HEK293 (cell line): ENCODE measurements at regions not wholly inside any gene's neighbourhood (a gene's known extent, or its start where the extent isn't known, plus 50 kb on each side); places are given as distances from the start of the nearest gene placed in this dataset.

Source experiments
- CTCF ChIA-PET: fragments of 350-600 bp; formaldehyde crosslinking; extraction: SDS; loops from one replicate; lab custom pipeline; 2021; ENCODE audit warnings: antibody characterized with exemption; lab: Yijun Ruan, JAX
- POLR2A ChIA-PET: fragments of 300-600 bp; formaldehyde crosslinking; extraction: SDS; loops from one replicate; lab custom pipeline; 2020; ENCODE audit warnings: antibody characterized with exemption, inconsistent platforms; lab: Yijun Ruan, JAX
- H3K27ac ChIP-seq: fragments of 200-500 bp; sonication (Bioruptor generic); 2 replicates; pipeline ENCODE4 v1.5.1; 2014; ENCODE audit warnings: low read depth, low read length, control low read depth, inconsistent platforms; ENCODE audit errors: extremely low read depth
- H3K36me3 ChIP-seq, 2 experiments: fragments of 200-500 bp in 1 of 2; sonication (Bioruptor generic) in 1 of 2; 1 replicate in 1 of 2; 2 replicates in 1 of 2; pipeline ENCODE4 v1.5.1; 2014 to 2017; ENCODE audit warnings: inconsistent platforms in 2 of 2, low read length in 2 of 2; ENCODE audit not compliant: control insufficient read depth in 2 of 2, insufficient read depth in 1 of 2
- H3K4me1 ChIP-seq: fragments of 200-500 bp; sonication (Bioruptor generic); 2 replicates; pipeline ENCODE4 v1.5.1; 2014; ENCODE audit warnings: mild to moderate bottlenecking, low read length, inconsistent platforms; ENCODE audit not compliant: control insufficient read depth, insufficient read depth
- H3K4me3 ChIP-seq: 2 replicates; pipeline ENCODE4 v1.5.1; 2011; ENCODE audit warnings: low read depth, mild to moderate bottlenecking, control low read depth, low read length, moderate library complexity
- H3K9me3 ChIP-seq: fragments of 200-500 bp; sonication (Bioruptor generic); 2 replicates; pipeline ENCODE4 v1.5.1; 2014; ENCODE audit warnings: low read depth, low read length, inconsistent platforms; ENCODE audit not compliant: control insufficient read depth, insufficient read depth
- GLIS2 ChIP-seq: fragments of 450-650 bp; formaldehyde crosslinking; IDR thresholded peaks from 2 replicates; pipeline ENCODE4 v1.5.1; 2016; ENCODE audit warnings: missing biosample characterization, missing genetic modification characterization
- HOXA7 ChIP-seq: sonication (generic); formaldehyde crosslinking; IDR thresholded peaks from 2 replicates; pipeline ENCODE4 v1.8.1; 2022; ENCODE audit warnings: missing genetic modification reagents, borderline replicate concordance
- KLF1 ChIP-seq: fragments of 450-650 bp; formaldehyde crosslinking; IDR thresholded peaks from 2 replicates; pipeline ENCODE4 v1.5.1; 2016; ENCODE audit warnings: missing biosample characterization, missing genetic modification characterization
- KLF7 ChIP-seq: fragments of 450-650 bp; formaldehyde crosslinking; IDR thresholded peaks from 2 replicates; pipeline ENCODE4 v1.5.1; 2016; ENCODE audit warnings: missing biosample characterization, missing genetic modification characterization, borderline replicate concordance
- OVOL3 ChIP-seq: fragments of 450-650 bp; formaldehyde crosslinking; IDR thresholded peaks from 2 replicates; pipeline ENCODE4 v1.5.1; 2016; ENCODE audit warnings: missing biosample characterization, missing genetic modification characterization
- SP7 ChIP-seq: fragments of 450-650 bp; formaldehyde crosslinking; IDR thresholded peaks from 2 replicates; pipeline ENCODE4 v1.5.1; 2016; ENCODE audit warnings: missing biosample characterization, missing genetic modification characterization
- ZBTB20 ChIP-seq: fragments of 450-650 bp; formaldehyde crosslinking; IDR thresholded peaks from 2 replicates; pipeline ENCODE4 v1.5.1; 2016; ENCODE audit warnings: missing biosample characterization, missing genetic modification characterization
- ZBTB7A ChIP-seq: fragments of 450-650 bp; formaldehyde crosslinking; IDR thresholded peaks from 2 replicates; pipeline ENCODE4 v1.5.1; 2016; ENCODE audit warnings: low read depth, missing biosample characterization, missing genetic modification characterization
- ZFHX2 ChIP-seq: fragments of 450-650 bp; formaldehyde crosslinking; conservative IDR thresholded peaks from 2 replicates; pipeline ENCODE4 v1.5.1; 2016; ENCODE audit warnings: missing biosample characterization, missing genetic modification characterization
- ZFP37 ChIP-seq: fragments of 450-650 bp; formaldehyde crosslinking; IDR thresholded peaks from 2 replicates; pipeline ENCODE4 v1.5.1; 2016; ENCODE audit warnings: missing biosample characterization, missing genetic modification characterization
- ZFP69B ChIP-seq: fragments of 450-650 bp; formaldehyde crosslinking; IDR thresholded peaks from 2 replicates; pipeline ENCODE4 v1.5.1; 2016; ENCODE audit warnings: missing biosample characterization, missing genetic modification characterization
- ZNF112 ChIP-seq: fragments of 450-650 bp; formaldehyde crosslinking; IDR thresholded peaks from 2 replicates; pipeline ENCODE4 v1.5.0; 2017; ENCODE audit warnings: missing biosample characterization, missing genetic modification characterization
- ZNF146 ChIP-seq: fragments of 450-650 bp; formaldehyde crosslinking; IDR thresholded peaks from 2 replicates; pipeline ENCODE4 v1.5.1; 2016; ENCODE audit warnings: missing biosample characterization, missing genetic modification characterization
- ZNF16 ChIP-seq: fragments of 450-650 bp; formaldehyde crosslinking; IDR thresholded peaks from 2 replicates; pipeline ENCODE4 v1.5.1; 2016; ENCODE audit warnings: low read depth, missing biosample characterization, missing genetic modification characterization
- ZNF174 ChIP-seq: fragments of 450-650 bp; formaldehyde crosslinking; IDR thresholded peaks from 2 replicates; pipeline ENCODE4 v1.5.0; 2017; ENCODE audit warnings: missing biosample characterization, mild to moderate bottlenecking, missing genetic modification characterization
- ZNF184 ChIP-seq: fragments of 450-650 bp; IDR thresholded peaks from 2 replicates; pipeline ENCODE4 v1.5.1; 2018; ENCODE audit warnings: missing biosample characterization, mild to moderate bottlenecking, missing genetic modification characterization
- ZNF248 ChIP-seq: fragments of 450-650 bp; formaldehyde crosslinking; IDR thresholded peaks from 2 replicates; pipeline ENCODE4 v1.5.1; 2017; ENCODE audit warnings: missing biosample characterization, missing genetic modification characterization
- ZNF335 ChIP-seq: fragments of 450-650 bp; formaldehyde crosslinking; conservative IDR thresholded peaks from 2 replicates; pipeline ENCODE4 v1.5.1; 2016; ENCODE audit warnings: missing biosample characterization, missing genetic modification characterization
- ZNF394 ChIP-seq: fragments of 450-650 bp; formaldehyde crosslinking; IDR thresholded peaks from 2 replicates; pipeline ENCODE4 v1.5.1; 2016; ENCODE audit warnings: missing biosample characterization, missing genetic modification characterization, mild to moderate bottlenecking, moderate library complexity, borderline replicate concordance
- ZNF501 ChIP-seq: fragments of 450-650 bp; formaldehyde crosslinking; IDR thresholded peaks from 2 replicates; pipeline ENCODE4 v1.5.1; 2016; ENCODE audit warnings: missing biosample characterization, missing genetic modification characterization
- ZNF514 ChIP-seq: fragments of 450-650 bp; formaldehyde crosslinking; IDR thresholded peaks from 2 replicates; pipeline ENCODE4 v1.5.1; 2016; ENCODE audit warnings: missing biosample characterization, missing genetic modification characterization
- ZNF521 ChIP-seq: fragments of 450-650 bp; formaldehyde crosslinking; IDR thresholded peaks from 2 replicates; pipeline ENCODE4 v1.5.1; 2017; ENCODE audit warnings: missing biosample characterization, mild to moderate bottlenecking, missing genetic modification characterization
- ZNF555 ChIP-seq: fragments of 450-650 bp; formaldehyde crosslinking; conservative IDR thresholded peaks from 2 replicates; pipeline ENCODE4 v1.5.1; 2017; ENCODE audit warnings: missing biosample characterization, mild to moderate bottlenecking, missing genetic modification characterization, inconsistent platforms
- ZNF596 ChIP-seq: fragments of 450-650 bp; IDR thresholded peaks from 2 replicates; pipeline ENCODE4 v1.5.0; 2018; ENCODE audit warnings: missing biosample characterization, mild to moderate bottlenecking, missing genetic modification characterization, moderate library complexity
- ZNF660 ChIP-seq: fragments of 450-650 bp; IDR thresholded peaks from 2 replicates; pipeline ENCODE4 v1.5.1; 2018; ENCODE audit warnings: missing biosample characterization, mild to moderate bottlenecking, missing genetic modification characterization
- ZNF843 ChIP-seq: fragments of 450-650 bp; formaldehyde crosslinking; IDR thresholded peaks from 2 replicates; pipeline ENCODE4 v1.5.1; 2016; ENCODE audit warnings: missing biosample characterization, missing genetic modification characterization
- TF ChIP-seq, protein P1 (sequence below): fragments of 450-650 bp; formaldehyde crosslinking; IDR thresholded peaks from 2 replicates; pipeline ENCODE4 v1.5.1; 2016; ENCODE audit warnings: missing biosample characterization, missing genetic modification characterization
- TF ChIP-seq, protein P2 (sequence below): fragments of 450-650 bp; formaldehyde crosslinking; IDR thresholded peaks from 2 replicates; pipeline ENCODE4 v1.5.1; 2017; ENCODE audit warnings: missing biosample characterization, missing genetic modification characterization
- TF ChIP-seq, protein P3 (sequence below): fragments of 450-650 bp; formaldehyde crosslinking; IDR thresholded peaks from 2 replicates; pipeline ENCODE4 v1.5.1; 2016; ENCODE audit warnings: missing biosample characterization, missing genetic modification characterization

DNA sequence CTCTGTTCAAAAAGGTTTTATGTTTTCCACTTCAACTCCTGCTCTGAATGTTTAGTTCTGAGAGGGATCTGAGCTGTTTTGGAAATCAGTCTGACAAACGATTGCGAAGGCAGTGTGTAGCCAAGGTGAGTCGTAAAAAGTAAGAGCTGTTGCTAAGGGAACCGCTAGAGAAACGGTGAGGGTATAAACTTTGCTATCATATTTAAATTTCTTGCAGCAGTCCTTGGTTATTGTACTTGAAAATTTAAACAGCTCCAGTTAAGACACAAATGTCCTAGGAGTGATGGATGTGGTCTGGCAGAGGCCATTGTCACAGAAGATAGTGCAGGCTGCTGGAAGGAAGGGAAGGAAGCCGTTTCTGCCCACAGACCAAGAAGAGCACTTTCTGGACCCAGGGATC, 64.9 kb upstream of the CITED2 start (continued):
- TF ChIP-seq ZNF843 (tag by site-specific recombination) (no peak), ZBTB20 (no peak), ZBTB7A (tag by site-specific recombination) (no peak)

DNA sequence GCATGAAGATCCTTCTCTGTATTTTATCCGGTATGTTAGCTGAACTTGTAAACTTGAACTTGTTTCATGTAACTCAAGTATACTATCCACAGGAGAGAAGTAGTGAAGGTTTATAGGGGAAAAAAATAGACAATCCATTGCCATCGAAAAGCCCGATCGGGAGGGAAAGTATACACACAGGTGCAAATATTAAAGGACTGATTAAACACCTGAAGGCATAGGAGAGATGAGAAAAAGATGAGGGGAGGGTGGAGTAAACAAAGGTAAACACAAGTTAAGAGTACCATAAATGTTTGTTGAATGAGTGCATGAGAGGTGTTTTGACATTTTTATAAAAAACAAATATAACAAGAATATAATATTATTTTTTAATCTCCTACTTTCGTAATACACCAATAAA, 64.3 kb upstream of the CITED2 start:
- TF ChIP-seq SP7 (tag by site-specific recombination) (no peak), KLF1 (no peak), ZNF16 (tag by site-specific recombination) (no peak), GLIS2 (tag by site-specific recombination) (no peak), KLF7 (tag by site-specific recombination) (no peak)
- TF ChIP-seq, protein P1, sequence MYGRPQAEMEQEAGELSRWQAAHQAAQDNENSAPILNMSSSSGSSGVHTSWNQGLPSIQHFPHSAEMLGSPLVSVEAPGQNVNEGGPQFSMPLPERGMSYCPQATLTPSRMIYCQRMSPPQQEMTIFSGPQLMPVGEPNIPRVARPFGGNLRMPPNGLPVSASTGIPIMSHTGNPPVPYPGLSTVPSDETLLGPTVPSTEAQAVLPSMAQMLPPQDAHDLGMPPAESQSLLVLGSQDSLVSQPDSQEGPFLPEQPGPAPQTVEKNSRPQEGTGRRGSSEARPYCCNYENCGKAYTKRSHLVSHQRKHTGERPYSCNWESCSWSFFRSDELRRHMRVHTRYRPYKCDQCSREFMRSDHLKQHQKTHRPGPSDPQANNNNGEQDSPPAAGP, result no peak
- POLR2A ChIA-PET, result interaction anchor here (2.0 kb wide), 1 partner anchor 65 kb away, joined by 6 read pairs; the partner anchor contains the start of gene CITED2
- no peak overlapping the region for H3K4me3 ChIP-seq
- no peaks in the 10 kb centered on the region for H3K9me3 ChIP-seq
- H3K4me1 ChIP-seq, result no peaks in the 10 kb centered on the region
- no peak overlapping the region for H3K27ac ChIP-seq
- no peaks in the 10 kb centered on the region for H3K36me3 ChIP-seq
- CTCF ChIA-PET, result interaction anchor here (0.7 to 1.1 kb wide), 3 partner anchors 9 to 74 kb away, joined by 3 to 4 read pairs (median 3); no protein-coding TSS in a partner anchor

DNA sequence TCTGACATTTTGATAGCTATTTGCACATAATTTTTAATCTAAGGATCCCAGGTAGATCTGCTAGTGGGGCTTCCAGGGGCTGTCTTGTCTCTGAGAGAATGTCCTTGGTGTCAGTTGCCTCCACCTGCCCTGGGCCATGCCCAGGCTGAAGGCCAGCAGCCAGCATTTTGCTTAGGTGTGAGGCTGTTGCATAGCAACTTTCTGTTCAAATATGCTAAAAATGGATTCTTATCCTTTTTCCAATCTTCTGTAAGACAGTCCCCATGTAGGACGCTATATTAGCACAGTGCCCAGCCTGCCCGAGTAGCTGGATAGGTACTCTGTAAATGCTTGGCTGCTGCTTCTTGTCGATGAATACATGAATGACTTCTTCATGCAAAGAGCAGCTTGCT, 62.5 kb upstream of the CITED2 start:
- Histone ChIP-seq H3K4me3 (no peak overlapping the region), H3K36me3 (no peaks in the 10 kb centered on the region), H3K27ac (no peak overlapping the region), H3K4me1 (no peaks in the 10 kb centered on the region), H3K9me3 (no peaks in the 10 kb centered on the region)
- ChIA-PET CTCF (no interaction called here), POLR2A (no interaction called here)
- TF ChIP-seq ZNF112, result no peak
- TF ChIP-seq ZNF394, result no peak
- TF ChIP-seq ZFP37 (tag by site-specific recombination), result no peak
- TF ChIP-seq ZNF501 (tag by site-specific recombination), result no peak
- TF ChIP-seq ZNF174 (tag by site-specific recombination), result no peak
- no peak for TF ChIP-seq ZNF660
- TF ChIP-seq ZFHX2 (tag by site-specific recombination), result no peak
- TF ChIP-seq, protein P2, sequence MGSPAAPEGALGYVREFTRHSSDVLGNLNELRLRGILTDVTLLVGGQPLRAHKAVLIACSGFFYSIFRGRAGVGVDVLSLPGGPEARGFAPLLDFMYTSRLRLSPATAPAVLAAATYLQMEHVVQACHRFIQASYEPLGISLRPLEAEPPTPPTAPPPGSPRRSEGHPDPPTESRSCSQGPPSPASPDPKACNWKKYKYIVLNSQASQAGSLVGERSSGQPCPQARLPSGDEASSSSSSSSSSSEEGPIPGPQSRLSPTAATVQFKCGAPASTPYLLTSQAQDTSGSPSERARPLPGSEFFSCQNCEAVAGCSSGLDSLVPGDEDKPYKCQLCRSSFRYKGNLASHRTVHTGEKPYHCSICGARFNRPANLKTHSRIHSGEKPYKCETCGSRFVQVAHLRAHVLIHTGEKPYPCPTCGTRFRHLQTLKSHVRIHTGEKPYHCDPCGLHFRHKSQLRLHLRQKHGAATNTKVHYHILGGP, result no peak
- TF ChIP-seq, protein P3, sequence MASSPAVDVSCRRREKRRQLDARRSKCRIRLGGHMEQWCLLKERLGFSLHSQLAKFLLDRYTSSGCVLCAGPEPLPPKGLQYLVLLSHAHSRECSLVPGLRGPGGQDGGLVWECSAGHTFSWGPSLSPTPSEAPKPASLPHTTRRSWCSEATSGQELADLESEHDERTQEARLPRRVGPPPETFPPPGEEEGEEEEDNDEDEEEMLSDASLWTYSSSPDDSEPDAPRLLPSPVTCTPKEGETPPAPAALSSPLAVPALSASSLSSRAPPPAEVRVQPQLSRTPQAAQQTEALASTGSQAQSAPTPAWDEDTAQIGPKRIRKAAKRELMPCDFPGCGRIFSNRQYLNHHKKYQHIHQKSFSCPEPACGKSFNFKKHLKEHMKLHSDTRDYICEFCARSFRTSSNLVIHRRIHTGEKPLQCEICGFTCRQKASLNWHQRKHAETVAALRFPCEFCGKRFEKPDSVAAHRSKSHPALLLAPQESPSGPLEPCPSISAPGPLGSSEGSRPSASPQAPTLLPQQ (tag by site-specific recombination), result no peak
- no peak for TF ChIP-seq ZNF184
- TF ChIP-seq ZNF555 (tag by site-specific recombination), result no peak
- no peak for TF ChIP-seq ZNF514 (tag by site-specific recombination)
- no peak for TF ChIP-seq OVOL3
- no peak for TF ChIP-seq ZNF596 (tag by site-specific recombination)
- TF ChIP-seq HOXA7 (CRISPR knock-in tag), result no peak
- TF ChIP-seq ZNF521 (tag by site-specific recombination), result no peak
- TF ChIP-seq ZFP69B, result no peak
- no peak for TF ChIP-seq ZNF146
- no peak for TF ChIP-seq ZNF335
- no peak for TF ChIP-seq ZNF248 (tag by site-specific recombination)
